Esophagus muscularis mucosa (tissue), 4 donors: ENCODE measurements at regions not wholly inside any gene's neighbourhood (a gene's known extent, or its start where the extent isn't known, plus 50 kb on each side); places are given as distances from the start of the nearest gene placed in this dataset.

Experiments
- EP300 ChIP-seq: sonication (generic); formaldehyde crosslinking; IDR thresholded peaks from one replicate; pipeline ENCODE4 v1.6.1; 2017; ENCODE audit warnings: antibody characterized with exemption
- POLR2A ChIP-seq: fragments of 450-650 bp; IDR thresholded peaks from one replicate; pipeline ENCODE4 v1.6.1; 2017; ENCODE audit warnings: antibody characterized with exemption, moderate library complexity, mild to moderate bottlenecking, low read depth
- TF ChIP-seq, protein P1 (sequence below), 3 experiments: fragments of 200-600 bp in 2 of 3; fragments of 450-650 bp in 1 of 3; sonication (generic) in 2 of 3; IDR thresholded peaks; one replicate each; pipeline ENCODE4 v1.5.1; 2017 to 2019; ENCODE audit warnings: antibody characterized with exemption in 3 of 3, mild to moderate bottlenecking in 2 of 3, moderate library complexity in 1 of 3

DNA sequence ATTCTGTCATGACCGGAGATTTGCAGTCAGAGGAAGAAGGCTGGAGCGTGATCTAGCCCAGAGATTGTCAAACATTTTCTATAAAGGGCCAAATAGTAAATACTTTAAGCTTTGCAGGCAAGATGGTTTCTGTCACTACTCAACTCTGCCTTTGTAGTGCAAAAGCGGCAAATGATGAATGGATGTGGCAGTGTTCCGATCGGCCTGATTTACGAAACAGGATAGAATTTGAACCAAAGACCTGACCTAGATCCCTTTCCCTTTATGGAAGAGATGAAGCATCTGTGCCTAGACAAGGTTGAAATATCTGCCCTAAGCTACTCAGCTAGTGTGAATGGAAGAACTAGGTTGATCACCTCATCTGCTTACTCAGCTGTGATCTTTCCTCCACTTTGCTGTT is 209.5 kb downstream of the YTHDC2 start:
- TF ChIP-seq, protein P1, sequence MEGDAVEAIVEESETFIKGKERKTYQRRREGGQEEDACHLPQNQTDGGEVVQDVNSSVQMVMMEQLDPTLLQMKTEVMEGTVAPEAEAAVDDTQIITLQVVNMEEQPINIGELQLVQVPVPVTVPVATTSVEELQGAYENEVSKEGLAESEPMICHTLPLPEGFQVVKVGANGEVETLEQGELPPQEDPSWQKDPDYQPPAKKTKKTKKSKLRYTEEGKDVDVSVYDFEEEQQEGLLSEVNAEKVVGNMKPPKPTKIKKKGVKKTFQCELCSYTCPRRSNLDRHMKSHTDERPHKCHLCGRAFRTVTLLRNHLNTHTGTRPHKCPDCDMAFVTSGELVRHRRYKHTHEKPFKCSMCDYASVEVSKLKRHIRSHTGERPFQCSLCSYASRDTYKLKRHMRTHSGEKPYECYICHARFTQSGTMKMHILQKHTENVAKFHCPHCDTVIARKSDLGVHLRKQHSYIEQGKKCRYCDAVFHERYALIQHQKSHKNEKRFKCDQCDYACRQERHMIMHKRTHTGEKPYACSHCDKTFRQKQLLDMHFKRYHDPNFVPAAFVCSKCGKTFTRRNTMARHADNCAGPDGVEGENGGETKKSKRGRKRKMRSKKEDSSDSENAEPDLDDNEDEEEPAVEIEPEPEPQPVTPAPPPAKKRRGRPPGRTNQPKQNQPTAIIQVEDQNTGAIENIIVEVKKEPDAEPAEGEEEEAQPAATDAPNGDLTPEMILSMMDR (IDR thresholded peaks at IDR 0.05): no peak
- TF ChIP-seq POLR2A (no peak), EP300 (no peak)
